ENCODE measurements at regions not wholly inside any gene's neighbourhood (a gene's known extent, or its start where the extent isn't known, plus 50 kb on each side); places are given as distances from the start of the nearest gene placed in this dataset.

GRCh38 chr2:88258208-88258607 lies 88.1 kb downstream of the THNSL2 start:
- H3K4me3 ChIP-seq: no peak overlapping the region
- no peaks in the 10 kb centered on the region for H3K4me1 ChIP-seq (ENCODE audit: low read depth)
- H3K36me3 ChIP-seq (ENCODE audit: low read depth): no peaks in the 10 kb centered on the region
- no peak for DNase-seq
- intact Hi-C loops (cut with DNase I, micrococcal nuclease): no loop called here
- no peaks in the 10 kb centered on the region for H3K9me3 ChIP-seq
- ATAC-seq: no peak
- no peak for TF ChIP-seq CTCF (IDR thresholded peaks at IDR 0.05)

- H3K9me3 ChIP-seq: no peaks in the 10 kb centered on the region
- no peaks in the 10 kb centered on the region for H3K4me1 ChIP-seq (ENCODE audit: low read depth)
- DNase-seq (no peak), ATAC-seq (no peak)
- intact Hi-C loops (cut with DNase I, micrococcal nuclease): no loop called here
- H3K4me3 ChIP-seq: no peak overlapping the region
- TF ChIP-seq CTCF (IDR thresholded peaks at IDR 0.05): no peak
- H3K36me3 ChIP-seq (ENCODE audit: low read depth): no peaks in the 10 kb centered on the region
Measured at GRCh38 chr2:88254437-88255091, 84.4 kb downstream of the THNSL2 start.

GRCh38 chr2:88253997-88254396 lies 83.9 kb downstream of the THNSL2 start:
- ATAC-seq (no peak), DNase-seq (no peak)
- Histone ChIP-seq H3K36me3 (ENCODE audit: low read depth) (no peaks in the 10 kb centered on the region), H3K4me3 (no peak overlapping the region), H3K9me3 (no peaks in the 10 kb centered on the region), H3K4me1 (ENCODE audit: low read depth) (no peaks in the 10 kb centered on the region)
- intact Hi-C loops (cut with DNase I, micrococcal nuclease): no loop called here
- TF ChIP-seq CTCF (IDR thresholded peaks at IDR 0.05): no peak

GRCh38 chr2:88253375-88253774 lies 83.2 kb downstream of the THNSL2 start:
- no peaks in the 10 kb centered on the region for H3K36me3 ChIP-seq (ENCODE audit: low read depth)
- no peak for TF ChIP-seq CTCF (IDR thresholded peaks at IDR 0.05)
- intact Hi-C loops (cut with DNase I, micrococcal nuclease): no loop called here
- peak; percentile 12 for ATAC-seq
- H3K4me1 ChIP-seq (ENCODE audit: low read depth): no peaks in the 10 kb centered on the region
- no peaks in the 10 kb centered on the region for H3K9me3 ChIP-seq
- H3K4me3 ChIP-seq: no peak overlapping the region
- DNase-seq: no peak

GRCh38 chr2:88252646-88253045 lies 82.5 kb downstream of the THNSL2 start:
- no peak for TF ChIP-seq CTCF (IDR thresholded peaks at IDR 0.05)
- Histone ChIP-seq H3K4me3 (no peak overlapping the region), H3K36me3 (ENCODE audit: low read depth) (no peaks in the 10 kb centered on the region), H3K4me1 (ENCODE audit: low read depth) (no peaks in the 10 kb centered on the region), H3K9me3 (no peaks in the 10 kb centered on the region)
- no peak for ATAC-seq
- no peak for DNase-seq
- intact Hi-C loops (cut with DNase I, micrococcal nuclease): no loop called here

- Histone ChIP-seq H3K36me3 (ENCODE audit: low read depth) (no peaks in the 10 kb centered on the region), H3K4me3 (no peak overlapping the region), H3K9me3 (no peaks in the 10 kb centered on the region), H3K4me1 (ENCODE audit: low read depth) (no peaks in the 10 kb centered on the region)
- intact Hi-C loops (cut with DNase I, micrococcal nuclease): no loop called here
- TF ChIP-seq CTCF (IDR thresholded peaks at IDR 0.05): no peak
- ATAC-seq: no peak
- DNase-seq: no peak
Measured at GRCh38 chr2:88252111-88252510, 82.0 kb downstream of the THNSL2 start.

Measured in mucosa of descending colon (tissue), 3 donors.